HepG2 (cell line): ENCODE measurements at regions not wholly inside any gene's neighbourhood (a gene's known extent, or its start where the extent isn't known, plus 50 kb on each side); places are given as distances from the start of the nearest gene placed in this dataset.

Experiments
- ATAC-seq: fragments of 200-7000 bp; cut with Tn5 transposase; 3 replicates; pipeline ENCODE4 v1.9.1; 2020; ENCODE audit warnings: mild to moderate bottlenecking, moderate library complexity
- BruUV-seq: library from RNA; stranded (reverse); fragments of 400-500 nt; replicated peaks from 2 replicates; lab custom pipeline; 2021; lab: Mats Ljungman, UMichigan
- CTCF ChIA-PET: fragments of 300-600 bp; formaldehyde crosslinking; extraction: SDS; loops from one replicate; lab custom pipeline; 2021; ENCODE audit warnings: low total read pairs, inconsistent platforms, low intra/inter-chr PET ratio; lab: Yijun Ruan, JAX
- POLR2A ChIA-PET: fragments of 350-600 bp; sonication (Branson Sonifier 250); formaldehyde crosslinking; loops from one replicate; lab custom pipeline; 2020; ENCODE audit warnings: antibody characterized with exemption, inconsistent platforms; lab: Yijun Ruan, JAX
- DNase-seq: peaks from one replicate; pipeline ENCODE4 v3.0.0-alpha.2; 2015; ENCODE audit warnings: low spot score
- FAIRE-seq: peaks from 3 replicates; lab custom pipeline; 2011; peaks lifted over from hg19 to GRCh38; lab: Jason Lieb, UNC
- H2AFZ ChIP-seq: one replicate; pipeline ENCODE4 v1.6.1; 2011; ENCODE audit warnings: low read length, inconsistent platforms
- H3K27ac ChIP-seq: fragments of 300-600 bp; 3 replicates; pipeline ENCODE4 v1.8.0; 2011; ENCODE audit warnings: mixed run types, mild to moderate bottlenecking, mixed read lengths, low read length, inconsistent platforms; ENCODE audit not compliant: insufficient read depth; ENCODE audit errors: extremely low read length
- H3K27me3 ChIP-seq, 2 experiments: fragments of 200-600 bp in 1 of 2; 2 replicates in 1 of 2; 3 replicates in 1 of 2; pipeline versions ENCODE4 v1.6.0 to v1.8.0; 2011; ENCODE audit warnings: low read length in 2 of 2, mild to moderate bottlenecking in 2 of 2, moderate library complexity in 2 of 2, inconsistent platforms in 1 of 2; ENCODE audit not compliant: insufficient read depth in 2 of 2, control insufficient read depth in 1 of 2
- H3K36me3 ChIP-seq, 2 experiments: fragments of 200-600 bp in 1 of 2; replicated peaks in 1 of 2; 2 replicates in 1 of 2; 3 replicates in 1 of 2; pipeline versions ENCODE4 v1.5.1 to v1.8.0; 2011; ENCODE audit warnings: low read length in 2 of 2, inconsistent platforms in 1 of 2; ENCODE audit not compliant: insufficient read depth in 2 of 2, control insufficient read depth in 1 of 2
- H3K4me1 ChIP-seq: 2 replicates; pipeline ENCODE4 v1.5.1; 2012; ENCODE audit warnings: low read length, inconsistent platforms; ENCODE audit not compliant: insufficient read depth
- H3K4me2 ChIP-seq: 2 replicates; pipeline ENCODE4 v1.6.0; 2011; ENCODE audit warnings: low read depth, low read length, inconsistent platforms
- H3K4me3 ChIP-seq, 3 experiments: fragments of 200-600 bp in 1 of 3; sonication (generic), shearing (Covaris generic) in 1 of 3; replicated peaks in 1 of 3; 2 replicates each; pipeline ENCODE4 v1.5.1; 2011 to 2016; ENCODE audit warnings: low read length in 3 of 3, inconsistent platforms in 2 of 3, low read depth in 2 of 3, mild to moderate bottlenecking in 2 of 3, control low read depth in 1 of 3, mixed read lengths in 1 of 3; ENCODE audit not compliant: insufficient read depth in 1 of 3
- H3K79me2 ChIP-seq: one replicate; pipeline ENCODE4 v1.6.1; 2011; ENCODE audit warnings: low read length, inconsistent platforms; ENCODE audit not compliant: insufficient read depth
- H3K9ac ChIP-seq: 2 replicates; pipeline ENCODE4 v1.6.0; 2011; ENCODE audit warnings: mild to moderate bottlenecking, low read depth, low read length, inconsistent platforms; ENCODE audit not compliant: insufficient read depth
- H3K9me3 ChIP-seq: 2 replicates; pipeline ENCODE4 v1.5.1; 2012; ENCODE audit warnings: mild to moderate bottlenecking, low read length
- H4K20me1 ChIP-seq: 2 replicates; pipeline ENCODE4 v1.6.0; 2011; ENCODE audit warnings: inconsistent platforms, mild to moderate bottlenecking, low read length, moderate library complexity; ENCODE audit not compliant: insufficient read depth
- CEBPG ChIP-seq: IDR thresholded peaks from 2 replicates; pipeline ENCODE4 v1.6.1; 2016
- CREB1 ChIP-seq, 2 experiments: fragments of 450-650 bp in 1 of 2; IDR thresholded peaks; 2 replicates each; pipeline ENCODE4 v1.6.1; 2016 to 2017; ENCODE audit warnings: control low read depth in 1 of 2, mild to moderate bottlenecking in 1 of 2, missing compliant biosample characterization in 1 of 2, missing genetic modification characterization in 1 of 2
- EHMT2 ChIP-seq: fragments of 200-600 bp; sonication (generic); IDR thresholded peaks from 2 replicates; pipeline ENCODE4 v1.7.0; 2017; ENCODE audit warnings: antibody characterized with exemption, low read depth, low read length, borderline replicate concordance
- NBN ChIP-seq: fragments of 450-650 bp; conservative IDR thresholded peaks from 2 replicates; pipeline ENCODE4 v1.6.1; 2017
- NFATC3 ChIP-seq: sonication (generic); formaldehyde crosslinking; IDR thresholded peaks from 2 replicates; pipeline ENCODE4 v1.5.1; 2020; ENCODE audit warnings: mild to moderate bottlenecking, missing genetic modification reagents
- NFRKB ChIP-seq: fragments of 450-650 bp; IDR thresholded peaks from 2 replicates; pipeline ENCODE4 v1.6.1; 2017
- NPAS2 ChIP-seq: sonication (generic); formaldehyde crosslinking; IDR thresholded peaks from 2 replicates; pipeline ENCODE4 v1.8.0; 2022; ENCODE audit warnings: mild to moderate bottlenecking, missing genetic modification reagents, borderline replicate concordance
- SAFB2 ChIP-seq: sonication (generic); formaldehyde crosslinking; IDR thresholded peaks from 2 replicates; pipeline ENCODE4 v1.5.1; 2020; ENCODE audit warnings: missing genetic modification reagents, low read depth, mild to moderate bottlenecking, borderline replicate concordance
- SALL1 ChIP-seq: sonication (generic); formaldehyde crosslinking; IDR thresholded peaks from 2 replicates; pipeline ENCODE4 v1.8.0; 2022; ENCODE audit warnings: mild to moderate bottlenecking, missing genetic modification reagents
- SOX13 ChIP-seq, 3 experiments: fragments of 450-650 bp in 1 of 3; sonication (generic) in 1 of 3; formaldehyde crosslinking in 1 of 3; IDR thresholded peaks in 2 of 3; conservative IDR thresholded peaks in 1 of 3; 2 replicates each; pipeline versions ENCODE4 v1.5.0 to v1.6.1; 2016 to 2020; ENCODE audit warnings: antibody characterized with exemption in 1 of 3, mild to moderate bottlenecking in 1 of 3, missing compliant biosample characterization in 1 of 3, missing genetic modification reagents in 1 of 3, moderate library complexity in 1 of 3
- TCF12 ChIP-seq, 2 experiments: fragments of 450-650 bp in 1 of 2; sonication (generic) in 1 of 2; formaldehyde crosslinking in 1 of 2; IDR thresholded peaks; 2 replicates each; pipeline versions ENCODE4 v1.6.1 to v1.8.0; 2017 to 2022; ENCODE audit warnings: antibody characterized with exemption in 1 of 2, mild to moderate bottlenecking in 1 of 2, missing genetic modification reagents in 1 of 2, moderate library complexity in 1 of 2
- ZBTB1 ChIP-seq: sonication (generic); formaldehyde crosslinking; IDR thresholded peaks from 2 replicates; pipeline ENCODE4 v1.4.0; 2020; ENCODE audit warnings: missing genetic modification reagents, borderline replicate concordance
- ZNF33B ChIP-seq: sonication (generic); formaldehyde crosslinking; IDR thresholded peaks from 2 replicates; pipeline ENCODE4 v1.5.1; 2020; ENCODE audit warnings: mild to moderate bottlenecking, missing genetic modification reagents
- ZSCAN22 ChIP-seq: sonication (generic); formaldehyde crosslinking; IDR thresholded peaks from 2 replicates; pipeline ENCODE4 v1.4.0; 2020; ENCODE audit warnings: mild to moderate bottlenecking, missing genetic modification reagents
- WGBS: methylation state at CpG from one replicate; pipeline ENCODE4 v1.1.6; 2017; ENCODE audit warnings: low lambda C conversion rate; 5-methylcytosine and 5-hydroxymethylcytosine counted together
- in situ Hi-C: cut with HindIII; loops from 2 replicates; pipeline ENCODE4 v1.10.0; 2017; ENCODE audit warnings: low pct_unique_long_range_greater_than_20kb; ENCODE audit not compliant: extremely low pct_ligation_motif_present
- intact Hi-C: fragments of 100-400 bp; cut with micrococcal nuclease; formaldehyde crosslinking; loops from one replicate; pipeline ENCODE4 v1.10.0; 2022; ENCODE audit not compliant: unreplicated experiment
- TF ChIP-seq, protein P1 (sequence below): sonication (generic); formaldehyde crosslinking; IDR thresholded peaks from 2 replicates; pipeline ENCODE4 v1.5.0; 2020; ENCODE audit warnings: missing genetic modification reagents
- TF ChIP-seq, protein P2 (sequence below): fragments of 450-650 bp; IDR thresholded peaks from 2 replicates; pipeline ENCODE4 v1.6.1; 2016
- TF ChIP-seq, protein P3 (sequence below): sonication (generic); formaldehyde crosslinking; IDR thresholded peaks from 2 replicates; pipeline ENCODE4 v1.9.0; 2021; ENCODE audit warnings: missing genetic modification reagents, mild to moderate bottlenecking, borderline replicate concordance

DNA sequence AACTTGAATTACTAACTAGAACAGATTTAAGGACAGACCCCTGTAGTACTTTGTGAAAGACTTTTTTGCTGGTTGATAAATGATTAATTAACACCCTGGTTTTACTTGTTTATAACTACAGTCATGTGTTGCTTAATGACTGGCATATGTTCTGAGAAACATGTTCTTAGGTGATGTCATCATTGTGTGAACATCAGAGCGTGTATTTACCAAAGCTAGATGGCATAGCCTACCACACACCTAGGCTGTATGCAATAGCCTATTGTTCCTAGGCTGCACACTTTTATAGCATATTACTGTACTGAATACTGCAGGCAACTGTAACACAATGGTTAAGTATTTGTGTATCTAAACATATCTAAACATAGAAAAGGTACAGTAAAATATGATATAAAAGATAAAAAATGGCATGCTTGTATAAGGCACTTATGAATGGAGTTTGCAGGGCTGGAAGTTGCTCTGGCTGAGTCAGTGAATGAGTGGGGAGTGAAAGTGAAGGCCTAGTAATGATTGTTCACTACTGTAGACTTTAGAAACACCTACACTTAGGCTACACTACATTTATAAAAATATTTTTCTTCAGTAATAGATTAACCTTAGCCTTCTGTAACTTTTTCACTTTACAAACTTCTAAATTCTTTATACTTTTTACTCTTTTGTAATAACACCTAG, 260.3 kb downstream of the KCNRG start (continued):
- TF ChIP-seq TCF12 (IDR thresholded peaks at IDR 0.05) (no peak), TCF12 (CRISPR knock-in tag; IDR thresholded peaks at IDR 0.05) (no peak), CEBPG (CRISPR knock-in tag) (peak; percentile 49; the same call in 1 of the 2 replicates), SOX13 (IDR thresholded peaks at IDR 0.05) (no peak), SOX13 (CRISPR knock-in tag; conservative IDR thresholded peaks at IDR 0.05 in 1 of 2, IDR thresholded peaks at IDR 0.05 in 1 of 2) (peak in 1 of 2 experiments; percentile 60; a peak in 1 of 4 replicates)
- TF ChIP-seq, protein P1, sequence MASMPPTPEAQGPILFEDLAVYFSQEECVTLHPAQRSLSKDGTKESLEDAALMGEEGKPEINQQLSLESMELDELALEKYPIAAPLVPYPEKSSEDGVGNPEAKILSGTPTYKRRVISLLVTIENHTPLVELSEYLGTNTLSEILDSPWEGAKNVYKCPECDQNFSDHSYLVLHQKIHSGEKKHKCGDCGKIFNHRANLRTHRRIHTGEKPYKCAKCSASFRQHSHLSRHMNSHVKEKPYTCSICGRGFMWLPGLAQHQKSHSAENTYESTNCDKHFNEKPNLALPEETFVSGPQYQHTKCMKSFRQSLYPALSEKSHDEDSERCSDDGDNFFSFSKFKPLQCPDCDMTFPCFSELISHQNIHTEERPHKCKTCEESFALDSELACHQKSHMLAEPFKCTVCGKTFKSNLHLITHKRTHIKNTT (CRISPR knock-in tag) = no peak

DNA sequence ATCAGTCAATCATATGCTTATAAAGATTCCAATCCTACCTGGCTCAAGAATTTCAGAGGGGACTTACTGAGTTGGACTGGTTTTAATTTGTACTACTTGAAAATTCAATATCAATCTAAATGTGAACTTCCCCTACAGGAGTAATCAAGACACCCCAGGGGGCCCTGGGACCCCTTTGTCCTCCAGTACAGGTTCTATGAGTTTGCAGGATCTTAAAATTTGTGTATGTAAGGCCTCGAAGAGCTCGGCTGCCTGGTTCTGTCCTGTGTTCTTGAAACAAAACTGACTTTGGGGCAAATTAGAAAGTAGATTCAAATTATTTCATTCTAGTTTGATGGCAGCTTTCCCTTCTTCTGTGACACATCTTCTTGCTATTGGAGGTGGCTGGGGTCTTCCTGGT, 261.3 kb downstream of the KCNRG start:
- no peaks in the 10 kb centered on the region; the same call in 1 of the 2 replicates for H4K20me1 ChIP-seq
- DNase-seq (no peak), FAIRE-seq (no peak), ATAC-seq (no peak)
- 100% methylated on average over 2 of the region's 2 CpGs for WGBS
- H3K27ac ChIP-seq = no peak overlapping the region
- no peak overlapping the region for H2AFZ ChIP-seq
- in situ Hi-C loops = no loop called here
- H3K4me3 ChIP-seq = no peak overlapping the region
- BruUV-seq = no TSS peak
- no peak overlapping the region for H3K9ac ChIP-seq
- no peaks in the 10 kb centered on the region for H3K27me3 ChIP-seq
- ChIA-PET POLR2A (no interaction called here), CTCF (no interaction called here)
- peaks cover 10% of the 10 kb centered on the region for H3K9me3 ChIP-seq
- H3K79me2 ChIP-seq = peaks cover 26% of the 10 kb centered on the region
- H3K4me2 ChIP-seq = no peak overlapping the region
- intact Hi-C loops = no loop called here
- peaks cover 7% of the 10 kb centered on the region; the same call in 1 of the 2 replicates for H3K4me1 ChIP-seq
- H3K36me3 ChIP-seq = no peaks in the 10 kb centered on the region; a peak in 1 of 5 replicates
- TF ChIP-seq NFATC3 (CRISPR knock-in tag) (no peak), ZBTB1 (CRISPR knock-in tag) (no peak), EHMT2 (no peak), CREB1 (IDR thresholded peaks at IDR 0.05) (no peak), CREB1 (CRISPR knock-in tag; IDR thresholded peaks at IDR 0.05) (no peak), NFRKB (no peak), SAFB2 (CRISPR knock-in tag) (no peak), ZNF33B (no peak), NBN (no peak), SALL1 (CRISPR knock-in tag) (no peak), ZSCAN22 (CRISPR knock-in tag) (no peak), NPAS2 (CRISPR knock-in tag) (no peak)
- TF ChIP-seq, protein P2, sequence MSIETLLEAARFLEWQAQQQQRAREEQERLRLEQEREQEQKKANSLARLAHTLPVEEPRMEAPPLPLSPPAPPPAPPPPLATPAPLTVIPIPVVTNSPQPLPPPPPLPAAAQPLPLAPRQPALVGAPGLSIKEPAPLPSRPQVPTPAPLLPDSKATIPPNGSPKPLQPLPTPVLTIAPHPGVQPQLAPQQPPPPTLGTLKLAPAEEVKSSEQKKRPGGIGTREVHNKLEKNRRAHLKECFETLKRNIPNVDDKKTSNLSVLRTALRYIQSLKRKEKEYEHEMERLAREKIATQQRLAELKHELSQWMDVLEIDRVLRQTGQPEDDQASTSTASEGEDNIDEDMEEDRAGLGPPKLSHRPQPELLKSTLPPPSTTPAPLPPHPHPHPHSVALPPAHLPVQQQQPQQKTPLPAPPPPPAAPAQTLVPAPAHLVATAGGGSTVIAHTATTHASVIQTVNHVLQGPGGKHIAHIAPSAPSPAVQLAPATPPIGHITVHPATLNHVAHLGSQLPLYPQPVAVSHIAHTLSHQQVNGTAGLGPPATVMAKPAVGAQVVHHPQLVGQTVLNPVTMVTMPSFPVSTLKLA = no peak
- TF ChIP-seq, protein P3, sequence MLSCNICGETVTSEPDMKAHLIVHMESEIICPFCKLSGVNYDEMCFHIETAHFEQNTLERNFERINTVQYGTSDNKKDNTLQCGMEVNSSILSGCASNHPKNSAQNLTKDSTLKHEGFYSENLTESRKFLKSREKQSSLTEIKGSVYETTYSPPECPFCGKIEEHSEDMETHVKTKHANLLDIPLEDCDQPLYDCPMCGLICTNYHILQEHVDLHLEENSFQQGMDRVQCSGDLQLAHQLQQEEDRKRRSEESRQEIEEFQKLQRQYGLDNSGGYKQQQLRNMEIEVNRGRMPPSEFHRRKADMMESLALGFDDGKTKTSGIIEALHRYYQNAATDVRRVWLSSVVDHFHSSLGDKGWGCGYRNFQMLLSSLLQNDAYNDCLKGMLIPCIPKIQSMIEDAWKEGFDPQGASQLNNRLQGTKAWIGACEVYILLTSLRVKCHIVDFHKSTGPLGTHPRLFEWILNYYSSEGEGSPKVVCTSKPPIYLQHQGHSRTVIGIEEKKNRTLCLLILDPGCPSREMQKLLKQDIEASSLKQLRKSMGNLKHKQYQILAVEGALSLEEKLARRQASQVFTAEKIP (CRISPR knock-in tag) = no peak
